Lower leg skin (tissue), 3 donors: ENCODE measurements at regions not wholly inside any gene's neighbourhood (a gene's known extent, or its start where the extent isn't known, plus 50 kb on each side); places are given as distances from the start of the nearest gene placed in this dataset.

Source experiments
- CTCF ChIP-seq, 3 donors: fragments of 450-650 bp; IDR thresholded peaks; one replicate each; pipeline ENCODE4 v1.5.1; 2016; ENCODE audit warnings: antibody characterized with exemption in 3 of 3, mild to moderate bottlenecking in 3 of 3, moderate library complexity in 2 of 3
- POLR2A ChIP-seq, 2 donors: fragments of 450-650 bp; IDR thresholded peaks; one replicate each; pipeline ENCODE4 v1.6.1; 2016 to 2017; ENCODE audit warnings: antibody characterized with exemption in 2 of 2, mild to moderate bottlenecking in 1 of 2, moderate library complexity in 1 of 2

GRCh38 chr15:69602921-69603320, 150.3 kb downstream of the RPLP1 start:
- TF ChIP-seq CTCF (IDR thresholded peaks at IDR 0.05) (no peak), POLR2A (IDR thresholded peaks at IDR 0.05) (no peak)
